ENCODE measurements at regions not wholly inside any gene's neighbourhood (a gene's known extent, or its start where the extent isn't known, plus 50 kb on each side); places are given as distances from the start of the nearest gene placed in this dataset.

DNA sequence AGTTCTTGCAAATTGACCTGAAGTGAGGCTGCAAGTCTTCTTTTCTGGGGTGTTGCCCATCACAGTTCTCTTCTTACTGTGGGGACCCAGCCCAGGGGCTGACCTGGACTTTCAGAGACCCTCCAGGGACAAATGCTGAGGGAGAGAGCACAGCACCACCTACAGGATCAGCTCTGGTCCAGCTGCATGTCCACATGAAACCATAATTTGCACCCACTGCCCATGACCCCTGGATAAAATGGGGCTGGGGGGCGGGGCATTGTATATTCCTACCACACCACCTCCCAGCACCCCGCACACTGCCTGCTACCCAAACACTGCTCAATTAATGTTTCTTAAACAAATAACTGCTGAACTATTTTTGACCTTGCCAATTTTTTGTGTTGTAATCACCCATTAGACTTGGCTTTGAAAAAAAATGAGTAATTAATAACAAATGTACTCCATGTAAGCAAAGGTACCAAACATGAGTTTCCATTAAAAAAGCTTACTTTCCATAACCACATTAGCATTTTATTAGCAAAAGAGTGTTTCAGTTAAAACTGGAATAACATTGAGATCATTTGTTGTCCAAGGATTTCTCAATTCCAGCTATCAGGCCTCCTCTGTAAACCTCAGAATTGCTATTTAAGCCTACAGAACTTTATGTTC, 168.0 kb upstream of the RAB4A start:
- Histone ChIP-seq H3K9me3 (no peaks in the 10 kb centered on the region), H3K27me3 (no peaks in the 10 kb centered on the region), H3K4me3 (no peak overlapping the region), H3K36me3 (no peaks in the 10 kb centered on the region), H3K4me1 (no peaks in the 10 kb centered on the region), H3K27ac (no peak overlapping the region)
- ATAC-seq: no peak
- TF ChIP-seq CTCF (IDR thresholded peaks at IDR 0.05): no peak
- intact Hi-C loops (cut with DNase I): no loop called here
- no peak for DNase-seq

GRCh38 chr1:229104654-229105053, 166.3 kb upstream of the RAB4A start:
- Histone ChIP-seq H3K4me3 (no peak overlapping the region), H3K27me3 (no peaks in the 10 kb centered on the region), H3K36me3 (no peaks in the 10 kb centered on the region), H3K4me1 (no peaks in the 10 kb centered on the region), H3K27ac (no peak overlapping the region), H3K9me3 (no peaks in the 10 kb centered on the region)
- intact Hi-C loops (cut with DNase I): no loop called here
- TF ChIP-seq CTCF (IDR thresholded peaks at IDR 0.05): no peak
- DNase-seq (no peak), ATAC-seq (no peak)

DNA sequence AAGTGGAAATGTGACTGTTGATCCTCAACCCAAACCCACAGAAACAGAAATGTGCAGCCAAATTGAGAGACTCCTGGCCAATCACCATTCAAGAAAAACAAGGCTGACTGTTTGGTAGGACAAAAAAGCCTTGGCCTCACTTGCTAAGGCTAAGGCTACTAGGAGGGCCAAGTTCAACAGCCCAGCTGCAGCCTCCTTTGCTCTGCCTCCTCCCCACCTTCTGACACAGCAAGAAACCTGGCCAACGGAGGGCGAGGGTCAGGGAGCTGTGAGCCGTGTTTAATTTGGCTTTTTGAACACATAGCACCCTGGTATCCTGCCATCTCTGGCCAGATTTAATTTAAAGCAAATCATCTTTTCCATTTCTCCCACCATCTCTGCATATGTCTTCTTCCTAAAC, 165.8 kb upstream of the RAB4A start:
- no peak overlapping the region for H3K27ac ChIP-seq
- H3K36me3 ChIP-seq: no peaks in the 10 kb centered on the region
- ATAC-seq (no peak), DNase-seq (no peak)
- intact Hi-C loops (cut with DNase I): no loop called here
- no peaks in the 10 kb centered on the region for H3K27me3 ChIP-seq
- H3K4me3 ChIP-seq: no peak overlapping the region
- no peaks in the 10 kb centered on the region for H3K9me3 ChIP-seq
- no peaks in the 10 kb centered on the region for H3K4me1 ChIP-seq
- TF ChIP-seq CTCF (IDR thresholded peaks at IDR 0.05): no peak

DNA sequence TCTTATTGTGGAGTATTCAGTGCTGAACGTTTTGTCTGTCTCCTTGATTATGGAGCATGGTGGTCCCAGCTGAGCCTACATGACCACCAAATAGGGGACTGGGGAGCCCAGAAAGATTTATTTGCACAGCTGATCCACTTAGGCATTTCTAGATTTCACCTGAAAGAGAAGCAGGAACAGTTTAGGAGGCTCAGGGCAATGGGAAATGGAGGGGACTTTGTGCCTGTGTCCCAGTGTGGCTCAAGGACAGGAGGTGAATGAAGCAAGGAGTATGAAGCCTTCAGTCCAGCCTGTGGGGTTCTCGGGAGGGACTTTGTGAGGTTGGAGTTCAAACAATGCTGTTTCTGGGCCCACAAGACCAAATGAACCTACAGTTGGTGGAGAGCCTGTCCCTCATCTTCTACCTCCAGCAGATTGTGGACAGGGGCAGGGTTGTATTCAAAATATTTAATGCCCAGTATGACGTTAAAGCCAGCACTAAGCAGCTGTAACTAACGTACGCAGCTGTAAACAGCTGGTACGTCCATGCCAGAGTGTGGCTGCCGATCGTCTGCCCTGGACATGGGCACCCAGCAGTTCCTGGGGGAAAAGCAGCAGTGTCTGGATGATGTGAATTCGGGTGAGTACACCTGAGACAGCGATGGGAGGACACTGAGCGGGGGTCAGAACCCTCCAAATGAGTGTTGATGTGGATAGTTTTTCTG, 164.9 kb upstream of the RAB4A start:
- Histone ChIP-seq H3K9me3 (no peaks in the 10 kb centered on the region), H3K27me3 (no peaks in the 10 kb centered on the region), H3K36me3 (no peaks in the 10 kb centered on the region), H3K4me3 (no peak overlapping the region), H3K4me1 (no peaks in the 10 kb centered on the region), H3K27ac (no peak overlapping the region)
- ATAC-seq (no peak), DNase-seq (no peak)
- intact Hi-C loops (cut with DNase I): no loop called here
- no peak for TF ChIP-seq CTCF (IDR thresholded peaks at IDR 0.05)

DNA sequence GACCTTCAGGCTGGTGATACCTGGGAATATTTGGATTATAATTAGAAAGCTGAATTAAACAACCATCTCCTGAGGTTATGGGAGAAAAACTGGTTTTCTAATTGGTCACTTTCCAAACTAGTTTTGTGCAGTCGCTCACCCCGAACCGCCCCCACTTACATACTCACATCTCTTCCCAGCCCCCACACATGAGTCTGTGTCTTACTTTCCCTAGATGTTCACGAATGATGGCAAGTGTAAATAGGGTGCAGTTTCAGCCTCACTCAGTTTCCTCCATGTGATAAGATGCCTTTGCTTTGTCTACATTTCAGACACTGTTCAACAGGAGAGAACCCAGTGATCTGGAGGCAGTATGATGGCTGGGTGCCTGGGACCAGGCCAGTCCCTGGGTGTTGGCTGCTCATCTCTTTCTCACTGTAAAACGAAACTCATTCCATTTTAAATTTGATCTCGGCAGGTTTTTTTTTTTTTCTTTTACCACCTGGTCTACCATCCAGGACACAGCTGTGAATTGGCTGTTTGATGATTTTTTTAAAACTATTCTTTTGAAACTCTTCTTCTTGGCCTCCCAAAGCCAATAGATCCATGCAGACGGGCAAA, 164.3 kb upstream of the RAB4A start:
- Histone ChIP-seq H3K27me3 (no peaks in the 10 kb centered on the region), H3K36me3 (no peaks in the 10 kb centered on the region), H3K4me3 (no peak overlapping the region), H3K4me1 (no peaks in the 10 kb centered on the region), H3K9me3 (no peaks in the 10 kb centered on the region), H3K27ac (no peak overlapping the region)
- ATAC-seq (no peak), DNase-seq (no peak)
- TF ChIP-seq CTCF (IDR thresholded peaks at IDR 0.05): no peak
- intact Hi-C loops (cut with DNase I): no loop called here

Measured in upper lobe of right lung (tissue), 1 donor.